ENCODE measurements at regions not wholly inside any gene's neighbourhood (a gene's known extent, or its start where the extent isn't known, plus 50 kb on each side); places are given as distances from the start of the nearest gene placed in this dataset.
"Not testable (repeated sequence)": the region's sequence is repeated elsewhere in the genome, so short reads cannot be mapped to it uniquely, and the experiment has no call there.

DNA sequence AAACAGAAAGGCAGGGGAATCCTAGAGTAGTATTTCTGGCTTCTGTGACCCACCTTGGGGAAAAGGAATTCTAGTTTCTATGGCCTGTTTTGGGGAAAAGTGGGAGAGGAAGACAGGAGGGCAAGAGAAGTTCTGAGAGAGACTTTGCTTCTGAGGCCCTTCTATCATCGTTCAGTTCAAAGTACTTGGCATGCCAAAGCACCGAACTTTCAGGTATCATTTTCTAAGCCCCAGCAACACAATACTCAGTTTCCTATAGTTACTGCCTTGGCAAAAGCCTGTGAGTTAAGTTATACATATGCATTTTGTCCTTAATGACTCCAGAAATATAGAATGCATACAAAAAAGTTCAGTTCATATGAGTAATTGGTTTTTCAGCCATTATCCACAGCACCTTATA lies 74.1 kb upstream of the CHD2 start:
- TF ChIP-seq, protein P1, sequence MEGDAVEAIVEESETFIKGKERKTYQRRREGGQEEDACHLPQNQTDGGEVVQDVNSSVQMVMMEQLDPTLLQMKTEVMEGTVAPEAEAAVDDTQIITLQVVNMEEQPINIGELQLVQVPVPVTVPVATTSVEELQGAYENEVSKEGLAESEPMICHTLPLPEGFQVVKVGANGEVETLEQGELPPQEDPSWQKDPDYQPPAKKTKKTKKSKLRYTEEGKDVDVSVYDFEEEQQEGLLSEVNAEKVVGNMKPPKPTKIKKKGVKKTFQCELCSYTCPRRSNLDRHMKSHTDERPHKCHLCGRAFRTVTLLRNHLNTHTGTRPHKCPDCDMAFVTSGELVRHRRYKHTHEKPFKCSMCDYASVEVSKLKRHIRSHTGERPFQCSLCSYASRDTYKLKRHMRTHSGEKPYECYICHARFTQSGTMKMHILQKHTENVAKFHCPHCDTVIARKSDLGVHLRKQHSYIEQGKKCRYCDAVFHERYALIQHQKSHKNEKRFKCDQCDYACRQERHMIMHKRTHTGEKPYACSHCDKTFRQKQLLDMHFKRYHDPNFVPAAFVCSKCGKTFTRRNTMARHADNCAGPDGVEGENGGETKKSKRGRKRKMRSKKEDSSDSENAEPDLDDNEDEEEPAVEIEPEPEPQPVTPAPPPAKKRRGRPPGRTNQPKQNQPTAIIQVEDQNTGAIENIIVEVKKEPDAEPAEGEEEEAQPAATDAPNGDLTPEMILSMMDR (IDR thresholded peaks at IDR 0.05; ENCODE audit: borderline replicate concordance): no peak
- intact Hi-C loops (cut with micrococcal nuclease): no loop called here
- H3K4me3 ChIP-seq: no peak overlapping the region
- DNase-seq: no peak
- no peaks in the 10 kb centered on the region for H3K27me3 ChIP-seq (ENCODE audit: low read depth)
- no peaks in the 10 kb centered on the region for H3K9me3 ChIP-seq (replicated peaks)
- no peaks in the 10 kb centered on the region for H3K36me3 ChIP-seq
- H3K27ac ChIP-seq (replicated peaks): no peak overlapping the region
- H3K4me1 ChIP-seq: peaks cover 15% of the 10 kb centered on the region

DNA sequence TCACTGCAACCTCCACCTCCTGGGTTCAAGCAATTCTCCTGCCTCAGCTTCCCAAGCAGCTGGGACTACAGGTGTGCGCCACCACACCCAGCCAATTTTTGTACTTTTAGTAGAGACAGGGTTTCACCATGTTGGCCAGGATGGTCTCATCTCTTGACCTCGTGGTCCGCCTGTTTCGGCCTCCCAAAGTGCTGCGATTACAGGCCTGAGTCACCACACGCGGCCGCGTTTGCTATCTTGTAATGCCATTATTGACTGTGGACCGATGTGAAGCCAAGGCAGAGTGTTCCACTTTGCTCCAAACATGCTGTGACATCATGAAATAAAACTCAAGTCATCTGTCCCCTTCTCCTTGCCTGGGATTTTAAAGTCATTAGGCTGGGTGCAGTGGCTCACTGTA lies 72.1 kb upstream of the CHD2 start:
- H3K27me3 ChIP-seq (ENCODE audit: low read depth); H3K9me3 ChIP-seq (replicated peaks); H3K27ac ChIP-seq (replicated peaks); intact Hi-C loops (cut with micrococcal nuclease); H3K4me3 ChIP-seq; H3K36me3 ChIP-seq; DNase-seq: not testable (repeated sequence)
- H3K4me1 ChIP-seq: peaks cover 30% of the 10 kb centered on the region

DNA sequence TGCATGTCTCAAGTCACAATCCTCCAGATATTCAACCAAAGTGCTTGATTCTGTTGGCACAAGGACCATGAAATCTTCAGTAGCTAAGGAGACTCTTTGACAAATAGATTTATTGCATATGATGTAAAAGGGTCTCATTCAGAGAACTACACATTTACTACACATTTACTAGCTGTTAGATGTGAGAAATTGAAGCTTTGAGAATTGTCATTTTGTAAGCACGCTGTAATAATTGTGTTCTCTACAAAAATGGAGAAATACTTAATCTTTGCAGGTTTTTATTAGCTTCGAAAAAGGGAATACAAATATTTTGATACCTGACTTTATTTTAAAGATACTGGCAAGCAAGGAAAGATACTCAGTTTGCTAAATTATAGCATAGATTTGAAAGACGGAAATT lies 70.2 kb upstream of the CHD2 start:
- Histone ChIP-seq H3K4me1 (peaks cover 46% of the 10 kb centered on the region), H3K4me3 (no peak overlapping the region), H3K27ac (replicated peaks) (peak overlapping the region; percentile 96), H3K27me3 (ENCODE audit: low read depth) (no peaks in the 10 kb centered on the region), H3K9me3 (replicated peaks) (no peaks in the 10 kb centered on the region), H3K36me3 (no peaks in the 10 kb centered on the region)
- no peak for DNase-seq
- TF ChIP-seq, protein P1 (IDR thresholded peaks at IDR 0.05; ENCODE audit: borderline replicate concordance): no peak
- intact Hi-C loops (cut with micrococcal nuclease): loop anchor here (5.0 kb wide), 1 partner anchor 52 kb away; no protein-coding TSS in a partner anchor

DNA sequence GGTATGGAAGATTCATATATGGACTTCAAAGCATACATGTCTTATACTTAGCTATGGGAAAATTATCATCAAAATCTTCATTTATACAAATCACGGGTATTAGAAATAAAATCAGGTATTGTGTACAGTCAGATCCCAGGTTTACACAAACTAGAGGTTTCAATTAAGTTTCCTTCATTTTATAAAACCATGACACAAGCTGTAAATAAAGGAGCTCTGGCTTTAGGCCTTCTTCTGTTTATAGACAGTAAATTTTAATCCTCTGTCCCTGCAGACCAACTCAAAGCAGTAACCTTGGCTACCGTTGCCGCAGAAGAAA lies 68.8 kb upstream of the CHD2 start:
- H3K9me3 ChIP-seq (replicated peaks): no peaks in the 10 kb centered on the region
- TF ChIP-seq, protein P1 (IDR thresholded peaks at IDR 0.05; ENCODE audit: borderline replicate concordance): no peak
- peak overlapping the region; percentile 61 for H3K4me3 ChIP-seq
- no peaks in the 10 kb centered on the region for H3K36me3 ChIP-seq
- H3K27ac ChIP-seq (replicated peaks): peak overlapping the region; percentile 96
- DNase-seq: no peak
- intact Hi-C loops (cut with micrococcal nuclease): loop anchor here (5.0 kb wide), 1 partner anchor 51 kb away; no protein-coding TSS in a partner anchor
- H3K27me3 ChIP-seq (ENCODE audit: low read depth): no peaks in the 10 kb centered on the region
- H3K4me1 ChIP-seq: peaks cover 46% of the 10 kb centered on the region

DNA sequence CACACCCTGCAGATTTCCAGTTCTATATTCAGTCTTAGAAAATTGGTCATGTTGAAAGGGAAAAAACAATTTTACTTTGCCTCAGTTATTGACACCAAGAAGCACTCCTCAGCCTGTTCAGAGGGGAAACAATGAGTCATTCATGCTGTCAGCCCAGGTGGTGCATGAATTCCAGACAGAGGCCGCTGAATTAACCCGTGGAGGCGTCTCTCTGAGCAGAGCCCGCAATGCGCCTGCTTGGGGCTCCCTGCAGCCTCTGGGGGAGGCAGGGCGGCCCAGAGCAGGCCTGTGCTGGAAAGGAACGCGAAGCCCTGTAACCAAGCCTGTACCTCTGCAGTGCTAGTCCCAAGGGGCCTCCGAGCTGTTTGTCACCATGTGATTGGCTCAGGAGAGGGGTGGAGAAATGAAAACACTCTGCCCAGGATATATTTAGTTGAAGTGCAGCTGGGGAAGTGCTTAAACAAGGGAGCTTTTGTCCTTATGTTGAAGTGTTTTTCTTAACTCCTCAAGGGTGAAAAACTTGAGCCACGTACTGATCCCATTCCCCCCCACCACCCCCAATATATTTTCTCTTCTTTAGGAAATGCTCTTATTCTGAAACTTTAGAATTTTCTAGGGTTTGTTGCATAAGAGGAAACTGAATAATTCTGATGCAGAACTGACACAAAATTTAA lies 68.3 kb upstream of the CHD2 start:
- H3K27ac ChIP-seq (replicated peaks): peak overlapping the region; percentile 96
- H3K4me1 ChIP-seq: peaks cover 46% of the 10 kb centered on the region
- TF ChIP-seq, protein P1 (IDR thresholded peaks at IDR 0.05; ENCODE audit: borderline replicate concordance): peak; percentile 23
- peak overlapping the region; percentile 61 for H3K4me3 ChIP-seq
- H3K36me3 ChIP-seq: no peaks in the 10 kb centered on the region
- H3K9me3 ChIP-seq (replicated peaks): no peaks in the 10 kb centered on the region
- peak; percentile 94 for DNase-seq
- intact Hi-C loops (cut with micrococcal nuclease): loop anchor here (5.0 kb wide), 1 partner anchor 51 kb away; no protein-coding TSS in a partner anchor
- H3K27me3 ChIP-seq (ENCODE audit: low read depth): no peaks in the 10 kb centered on the region

DNA sequence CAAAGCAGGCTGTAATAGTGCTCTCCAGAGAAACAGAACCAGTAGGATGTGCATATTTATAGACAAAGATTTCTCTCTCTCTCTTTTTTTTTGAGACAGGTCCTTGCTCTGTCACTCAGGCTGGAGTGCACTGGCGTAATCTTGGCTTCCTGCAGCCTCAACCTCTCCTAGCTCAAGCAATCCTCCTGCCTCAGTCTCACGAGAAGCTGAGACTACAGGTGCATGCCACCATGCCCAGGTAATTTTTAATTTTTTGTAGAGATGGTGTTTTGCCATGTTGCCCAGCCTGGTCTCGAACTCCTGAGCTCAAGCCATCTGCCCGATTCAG lies 67.1 kb upstream of the CHD2 start:
- DNase-seq: no peak
- no peaks in the 10 kb centered on the region for H3K9me3 ChIP-seq (replicated peaks)
- H3K27me3 ChIP-seq (ENCODE audit: low read depth): no peaks in the 10 kb centered on the region
- H3K36me3 ChIP-seq: no peaks in the 10 kb centered on the region
- peak overlapping the region; percentile 96 for H3K27ac ChIP-seq (replicated peaks)
- H3K4me3 ChIP-seq: peak overlapping the region; percentile 61
- TF ChIP-seq, protein P1 (IDR thresholded peaks at IDR 0.05; ENCODE audit: borderline replicate concordance): no peak
- intact Hi-C loops (cut with micrococcal nuclease): loop anchor here (5.0 kb wide), 1 partner anchor 49 kb away; no protein-coding TSS in a partner anchor
- H3K4me1 ChIP-seq: peaks cover 46% of the 10 kb centered on the region

All from left ventricle myocardium inferior (tissue), 1 donor.